Spleen (tissue), 7 donors: ENCODE measurements at regions not wholly inside any gene's neighbourhood (a gene's known extent, or its start where the extent isn't known, plus 50 kb on each side); places are given as distances from the start of the nearest gene placed in this dataset.

Experiments
- POLR2A ChIP-seq, 3 donors: fragments of 450-650 bp; IDR thresholded peaks; one replicate each; pipeline ENCODE4 v1.5.1; 2017; ENCODE audit warnings: antibody characterized with exemption in 3 of 3, mild to moderate bottlenecking in 1 of 3
- TF ChIP-seq, protein P1 (sequence below), 11 experiments: fragments of 200-600 bp in 7 of 11; fragments of 450-650 bp in 4 of 11; sonication (generic) in 4 of 11; IDR thresholded peaks in 8 of 11; conservative IDR thresholded peaks in 3 of 11; 1 replicate in 7 of 11; 2 replicates in 4 of 11; pipeline versions ENCODE4 v1.4.0 to v1.8.0; 2016 to 2021; ENCODE audit warnings: antibody characterized with exemption in 11 of 11, inconsistent platforms in 4 of 11, mild to moderate bottlenecking in 1 of 11
- donor health status: DM: no; HTN: no; CAD: no; lungs with moderate emphysema.
- donor health status: DM: no; HTN: no; CAD: no.
- donor health status: DM: no; HTN: no; CAD: no.

DNA sequence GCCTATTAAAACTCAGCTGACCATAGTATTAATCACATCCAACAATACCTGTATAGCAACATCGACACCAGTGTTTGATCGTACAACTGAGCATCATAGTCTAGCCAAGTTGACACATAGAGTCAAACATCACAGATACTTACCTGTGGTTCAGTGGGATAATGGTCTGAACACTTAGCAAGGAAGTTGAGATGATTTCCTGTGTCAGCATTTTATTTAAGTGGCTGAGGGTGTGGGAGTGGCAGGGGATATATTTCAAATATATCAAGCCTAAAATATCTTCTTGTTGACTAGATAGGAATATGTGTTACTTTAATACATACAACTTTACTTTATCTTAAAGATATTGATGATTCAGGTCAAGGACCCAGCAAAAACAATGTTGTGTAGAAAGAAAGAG is 1038.6 kb downstream of the TSN start:
- TF ChIP-seq, protein P1, sequence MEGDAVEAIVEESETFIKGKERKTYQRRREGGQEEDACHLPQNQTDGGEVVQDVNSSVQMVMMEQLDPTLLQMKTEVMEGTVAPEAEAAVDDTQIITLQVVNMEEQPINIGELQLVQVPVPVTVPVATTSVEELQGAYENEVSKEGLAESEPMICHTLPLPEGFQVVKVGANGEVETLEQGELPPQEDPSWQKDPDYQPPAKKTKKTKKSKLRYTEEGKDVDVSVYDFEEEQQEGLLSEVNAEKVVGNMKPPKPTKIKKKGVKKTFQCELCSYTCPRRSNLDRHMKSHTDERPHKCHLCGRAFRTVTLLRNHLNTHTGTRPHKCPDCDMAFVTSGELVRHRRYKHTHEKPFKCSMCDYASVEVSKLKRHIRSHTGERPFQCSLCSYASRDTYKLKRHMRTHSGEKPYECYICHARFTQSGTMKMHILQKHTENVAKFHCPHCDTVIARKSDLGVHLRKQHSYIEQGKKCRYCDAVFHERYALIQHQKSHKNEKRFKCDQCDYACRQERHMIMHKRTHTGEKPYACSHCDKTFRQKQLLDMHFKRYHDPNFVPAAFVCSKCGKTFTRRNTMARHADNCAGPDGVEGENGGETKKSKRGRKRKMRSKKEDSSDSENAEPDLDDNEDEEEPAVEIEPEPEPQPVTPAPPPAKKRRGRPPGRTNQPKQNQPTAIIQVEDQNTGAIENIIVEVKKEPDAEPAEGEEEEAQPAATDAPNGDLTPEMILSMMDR (IDR thresholded peaks at IDR 0.05 in 8 of 11, conservative IDR thresholded peaks at IDR 0.05 in 3 of 11): no peak
- TF ChIP-seq POLR2A (IDR thresholded peaks at IDR 0.05): no peak
